NB4 (cell line): ENCODE measurements at regions not wholly inside any gene's neighbourhood (a gene's known extent, or its start where the extent isn't known, plus 50 kb on each side); places are given as distances from the start of the nearest gene placed in this dataset.

Experiments used
- POLR2A ChIP-seq: IDR thresholded peaks from 2 replicates; pipeline ENCODE4 v1.6.1; 2011; ENCODE audit warnings: mild to moderate bottlenecking; ENCODE audit not compliant: insufficient read length; ENCODE audit errors: extremely low read depth
- TF ChIP-seq, protein P1 (sequence below): IDR thresholded peaks from one replicate; pipeline ENCODE4 v1.5.1; 2012; ENCODE audit warnings: low read depth, low read length
- TF ChIP-seq, protein P2 (sequence below): IDR thresholded peaks from 2 replicates; pipeline ENCODE4 v1.6.1; 2011; ENCODE audit warnings: low read depth, low read length

DNA sequence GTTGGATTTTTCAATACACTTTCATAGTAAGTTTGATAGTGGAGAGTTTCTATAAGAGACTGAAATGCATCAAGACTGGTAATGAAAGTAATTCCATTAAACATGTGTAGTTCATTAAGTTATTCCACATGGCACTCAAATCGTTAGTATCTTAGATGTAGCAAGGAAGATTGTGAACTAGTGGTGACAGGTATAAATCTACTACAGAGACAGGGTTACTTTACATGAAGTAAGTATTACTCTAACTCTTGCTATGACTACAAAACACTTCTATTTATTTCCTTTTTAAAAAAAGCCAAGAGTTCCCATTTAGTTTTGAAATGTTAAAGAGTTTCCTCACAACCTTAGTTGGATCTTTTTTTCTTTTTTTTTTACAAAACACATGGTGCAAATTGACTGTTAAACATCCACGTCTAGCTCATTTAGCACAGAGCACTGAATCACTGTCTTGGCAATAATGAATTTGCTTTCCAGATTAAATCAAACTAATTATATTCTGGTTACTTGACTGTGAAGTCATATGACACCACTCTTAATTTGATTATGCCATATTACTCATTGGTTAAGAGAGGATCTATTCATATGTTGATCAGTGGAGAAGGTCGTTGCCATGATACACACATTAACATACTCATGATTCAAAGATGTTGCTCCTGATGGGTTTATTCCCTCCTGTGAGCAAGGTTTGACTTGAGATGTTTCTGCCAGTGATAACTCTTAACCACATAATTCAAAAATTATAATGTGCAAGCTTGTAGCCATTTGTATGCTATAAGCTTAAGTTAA, 644.8 kb downstream of the EFNA5 start:
- TF ChIP-seq, protein P1, sequence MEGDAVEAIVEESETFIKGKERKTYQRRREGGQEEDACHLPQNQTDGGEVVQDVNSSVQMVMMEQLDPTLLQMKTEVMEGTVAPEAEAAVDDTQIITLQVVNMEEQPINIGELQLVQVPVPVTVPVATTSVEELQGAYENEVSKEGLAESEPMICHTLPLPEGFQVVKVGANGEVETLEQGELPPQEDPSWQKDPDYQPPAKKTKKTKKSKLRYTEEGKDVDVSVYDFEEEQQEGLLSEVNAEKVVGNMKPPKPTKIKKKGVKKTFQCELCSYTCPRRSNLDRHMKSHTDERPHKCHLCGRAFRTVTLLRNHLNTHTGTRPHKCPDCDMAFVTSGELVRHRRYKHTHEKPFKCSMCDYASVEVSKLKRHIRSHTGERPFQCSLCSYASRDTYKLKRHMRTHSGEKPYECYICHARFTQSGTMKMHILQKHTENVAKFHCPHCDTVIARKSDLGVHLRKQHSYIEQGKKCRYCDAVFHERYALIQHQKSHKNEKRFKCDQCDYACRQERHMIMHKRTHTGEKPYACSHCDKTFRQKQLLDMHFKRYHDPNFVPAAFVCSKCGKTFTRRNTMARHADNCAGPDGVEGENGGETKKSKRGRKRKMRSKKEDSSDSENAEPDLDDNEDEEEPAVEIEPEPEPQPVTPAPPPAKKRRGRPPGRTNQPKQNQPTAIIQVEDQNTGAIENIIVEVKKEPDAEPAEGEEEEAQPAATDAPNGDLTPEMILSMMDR, result no peak
- no peak for TF ChIP-seq POLR2A
- TF ChIP-seq, protein P2, sequence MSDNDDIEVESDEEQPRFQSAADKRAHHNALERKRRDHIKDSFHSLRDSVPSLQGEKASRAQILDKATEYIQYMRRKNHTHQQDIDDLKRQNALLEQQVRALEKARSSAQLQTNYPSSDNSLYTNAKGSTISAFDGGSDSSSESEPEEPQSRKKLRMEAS, result no peak
